NCI-H748 (cell line): ENCODE measurements at regions not wholly inside any gene's neighbourhood (a gene's known extent, or its start where the extent isn't known, plus 50 kb on each side); places are given as distances from the start of the nearest gene placed in this dataset.
A peak's percentile ranks its signal among the peaks of the same experiment; 100 is the strongest.
"Not testable (repeated sequence)": the region's sequence is repeated elsewhere in the genome, so short reads cannot be mapped to it uniquely, and the experiment has no call there.

ENCODE experiments used
- DNase-seq: peaks from one replicate; lab custom pipeline; 2025; ENCODE audit not compliant: unreplicated experiment; lab: John Stamatoyannopoulos, UW

- DNase-seq, result no peak
These were observed 1610.1 kb upstream of the ACO1 start for GRCh38 chr9:30774326-30774725.

GRCh38 chr9:30775236-30775635, 1609.2 kb upstream of the ACO1 start:
- no peak for DNase-seq

GRCh38 chr9:30796764-30797163, 1587.7 kb upstream of the ACO1 start:
- DNase-seq, result peak; percentile 79

DNA sequence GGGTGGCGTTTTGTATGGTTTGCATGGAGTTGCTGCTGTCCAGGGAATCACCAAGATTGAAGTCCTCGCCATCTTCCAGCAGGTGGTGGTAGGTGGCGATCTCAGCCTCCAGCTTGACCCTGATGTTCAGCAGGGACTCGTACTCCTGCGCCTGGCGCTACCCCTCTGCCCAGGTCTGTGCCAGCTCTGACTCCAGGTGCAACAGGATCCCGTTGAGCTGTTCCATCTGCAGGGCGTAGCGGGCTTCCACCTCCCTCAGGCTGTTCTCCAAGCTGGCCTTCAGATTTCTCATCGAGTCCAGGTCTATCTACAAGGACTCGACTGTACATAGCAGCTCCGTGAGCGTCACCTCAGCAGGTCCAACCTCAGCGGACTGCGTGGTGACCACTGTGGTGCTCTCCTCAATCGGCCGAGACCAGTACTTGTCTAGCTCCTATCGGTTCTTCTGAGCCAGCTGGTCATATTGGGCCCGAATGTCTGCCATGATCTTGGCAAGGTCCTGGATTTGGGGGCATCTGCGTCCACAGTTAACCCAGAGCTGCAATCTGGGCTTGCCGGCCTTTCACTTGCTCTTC, 1584.8 kb upstream of the ACO1 start:
- DNase-seq, result no peak

- no peak for DNase-seq
These were observed 1584.0 kb upstream of the ACO1 start for GRCh38 chr9:30800421-30800820.

- DNase-seq, result no peak
These were observed 1571.6 kb upstream of the ACO1 start for GRCh38 chr9:30812821-30813220.

- no peak for DNase-seq
These were observed 1568.9 kb upstream of the ACO1 start for GRCh38 chr9:30815585-30815984.

DNA sequence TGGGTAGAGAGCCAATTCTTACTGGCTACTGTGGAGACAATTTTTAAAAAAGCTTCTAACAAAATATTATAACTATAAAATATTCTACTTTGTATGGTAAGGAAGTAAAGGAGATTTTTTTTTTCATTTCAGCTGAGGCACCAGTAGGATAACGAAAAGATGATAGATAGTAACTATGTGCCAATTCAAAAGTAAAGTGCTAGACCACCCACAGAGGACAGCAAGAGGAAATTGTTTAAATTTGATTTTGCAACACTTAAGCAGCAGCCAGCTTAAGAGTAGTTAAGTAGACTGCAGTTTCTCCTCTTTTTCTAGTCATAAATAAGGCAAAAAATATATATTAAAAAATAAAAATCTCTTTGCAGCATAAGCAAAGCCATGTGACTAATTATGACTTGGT, 1539.3 kb upstream of the ACO1 start:
- no peak for DNase-seq

GRCh38 chr9:30846651-30847050, 1537.8 kb upstream of the ACO1 start:
- no peak for DNase-seq

GRCh38 chr9:30851600-30851999, 1532.8 kb upstream of the ACO1 start:
- no peak for DNase-seq

DNA sequence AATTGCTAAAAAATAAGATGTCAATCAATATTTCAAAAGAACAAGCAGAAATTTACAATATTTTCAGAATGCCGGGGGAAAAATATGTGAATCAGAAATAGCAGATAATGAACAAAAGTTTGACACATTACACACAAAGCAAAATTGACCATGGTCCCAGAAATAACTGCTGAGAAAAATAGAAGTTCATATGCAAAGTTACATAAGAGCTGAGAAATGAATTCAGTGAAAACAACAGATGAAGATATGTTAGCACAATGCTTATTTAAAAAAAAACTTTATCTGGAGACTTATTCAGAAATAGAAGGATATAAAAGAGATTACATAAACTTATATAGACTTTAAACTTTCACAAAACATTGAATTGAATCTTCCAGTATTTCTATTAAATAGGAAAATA, 1483.7 kb upstream of the ACO1 start:
- DNase-seq, result no peak

DNA sequence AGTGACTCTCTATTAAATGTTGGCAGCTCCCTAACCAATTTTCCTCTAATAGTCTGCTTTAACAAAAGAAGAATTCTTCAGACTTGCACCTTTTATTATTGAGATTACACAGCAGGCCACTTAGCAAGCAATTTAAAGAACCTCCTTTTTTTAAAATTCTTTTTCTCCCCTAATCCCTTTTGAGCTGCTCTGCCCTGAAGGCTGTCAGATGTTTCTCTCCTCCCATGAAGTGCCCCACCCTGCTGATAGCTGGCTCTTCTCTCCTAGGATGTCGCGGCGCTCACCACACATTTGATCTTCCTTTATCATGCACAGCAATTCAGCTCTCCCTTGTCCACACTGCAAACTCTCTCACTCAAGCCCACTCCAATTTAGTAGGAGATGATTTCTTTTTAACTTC, 1471.1 kb upstream of the ACO1 start:
- peak; percentile 20 for DNase-seq

DNA sequence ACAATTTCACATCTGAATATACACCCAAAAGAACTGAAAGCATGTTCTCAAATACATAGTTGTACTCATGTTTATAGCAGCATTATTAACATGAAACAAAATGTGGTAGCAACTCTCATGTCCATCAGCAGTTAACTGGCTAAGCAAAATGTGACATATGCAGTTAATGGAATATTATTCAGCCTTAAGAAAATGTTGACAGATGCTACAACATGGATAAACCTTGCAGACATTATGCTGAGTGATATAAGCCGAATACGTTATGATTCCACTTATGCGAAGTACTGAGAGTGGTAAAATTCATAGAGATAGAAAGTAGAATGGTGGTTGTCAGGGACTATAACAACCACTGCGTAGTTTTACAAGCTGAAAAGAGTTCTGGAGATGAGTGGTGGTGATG, 1469.0 kb upstream of the ACO1 start:
- no peak for DNase-seq

GRCh38 chr9:30925126-30925525, 1459.3 kb upstream of the ACO1 start:
- DNase-seq, result no peak

GRCh38 chr9:30925635-30926034, 1458.8 kb upstream of the ACO1 start:
- DNase-seq, result no peak

- no peak for DNase-seq
These were observed 1456.4 kb upstream of the ACO1 start for GRCh38 chr9:30928045-30928444.

- DNase-seq, result no peak
These were observed 1452.2 kb upstream of the ACO1 start for GRCh38 chr9:30932226-30932625.

DNA sequence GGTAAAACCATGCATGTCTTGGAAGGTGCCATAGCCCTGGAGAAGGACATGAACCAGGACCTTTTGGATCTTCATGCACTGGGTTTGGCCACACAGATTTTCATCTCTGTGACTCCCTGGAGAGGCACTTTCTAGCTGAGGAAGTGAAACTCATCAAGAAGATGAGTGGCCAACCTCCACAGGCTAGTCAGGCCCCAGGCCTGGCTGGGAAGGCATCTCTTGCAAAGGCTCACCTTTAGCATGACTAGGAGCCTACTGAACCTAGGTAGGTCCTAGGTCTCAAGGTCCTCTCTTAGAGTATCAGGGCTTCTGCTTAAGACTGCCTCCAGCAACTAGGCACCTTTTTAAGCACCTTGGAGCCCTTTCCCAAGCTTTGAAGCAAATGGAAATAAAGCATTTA, 1448.7 kb upstream of the ACO1 start:
- no peak for DNase-seq

DNA sequence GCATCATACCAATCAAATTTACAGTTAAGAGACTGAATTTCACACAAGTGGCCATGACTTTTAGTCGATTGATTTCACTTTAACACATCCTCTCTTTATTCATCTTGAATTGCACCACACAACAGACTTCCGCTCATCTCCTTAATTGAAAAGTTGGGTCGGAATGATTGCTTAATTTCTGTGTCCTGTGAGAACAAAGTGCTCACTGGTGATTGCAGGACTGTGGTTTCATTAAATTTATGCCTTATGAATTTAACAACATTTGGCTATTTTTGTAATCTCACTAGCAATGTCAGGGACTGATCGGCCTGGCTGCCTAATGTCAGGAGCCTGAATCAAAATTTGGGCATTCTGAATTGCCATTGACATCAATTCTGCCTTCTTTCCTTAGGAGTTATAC, 1447.3 kb upstream of the ACO1 start:
- no peak for DNase-seq

- DNase-seq, result not testable (repeated sequence)
These were observed 1441.6 kb upstream of the ACO1 start for GRCh38 chr9:30942852-30943251.

DNA sequence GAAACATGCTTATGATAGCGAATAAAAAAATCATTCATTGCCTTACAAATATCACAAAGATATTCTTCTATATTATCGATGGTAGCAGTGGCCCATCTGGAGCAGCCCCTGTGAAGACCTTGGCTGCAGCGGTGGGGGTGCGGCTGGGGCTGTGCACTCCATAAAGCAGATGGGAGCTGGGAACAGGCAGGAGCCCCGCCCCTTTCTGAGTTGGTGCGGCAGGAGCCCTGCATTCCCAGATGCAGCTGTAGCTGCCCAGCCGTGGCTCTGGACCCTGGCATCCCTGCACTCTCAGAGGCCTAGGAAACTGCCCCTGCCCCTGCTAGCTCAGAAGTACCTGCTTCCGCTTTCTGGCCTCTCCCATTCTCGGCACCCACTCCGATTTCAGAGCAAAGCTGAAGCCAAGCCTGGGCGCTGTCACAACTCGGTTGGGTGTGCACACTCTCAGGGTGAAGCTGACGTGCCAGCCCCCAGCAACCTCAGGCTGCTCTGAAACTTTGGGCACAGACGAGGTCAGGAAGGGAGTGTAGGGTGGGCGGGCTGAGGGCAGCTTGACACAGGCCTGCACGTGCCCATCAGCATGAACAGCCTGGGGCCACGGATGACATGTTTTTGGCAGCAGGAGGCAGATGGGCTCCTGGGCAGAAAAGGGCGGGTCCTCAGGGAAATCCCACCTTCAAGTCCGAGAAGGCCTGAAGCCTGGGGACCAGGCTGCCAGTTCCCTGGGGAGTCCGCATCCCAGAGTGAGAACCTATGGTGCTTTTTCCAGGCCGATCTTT, 1440.8 kb upstream of the ACO1 start:
- DNase-seq, result no peak

- no peak for DNase-seq
These were observed 1440.2 kb upstream of the ACO1 start for GRCh38 chr9:30944225-30944569.

DNA sequence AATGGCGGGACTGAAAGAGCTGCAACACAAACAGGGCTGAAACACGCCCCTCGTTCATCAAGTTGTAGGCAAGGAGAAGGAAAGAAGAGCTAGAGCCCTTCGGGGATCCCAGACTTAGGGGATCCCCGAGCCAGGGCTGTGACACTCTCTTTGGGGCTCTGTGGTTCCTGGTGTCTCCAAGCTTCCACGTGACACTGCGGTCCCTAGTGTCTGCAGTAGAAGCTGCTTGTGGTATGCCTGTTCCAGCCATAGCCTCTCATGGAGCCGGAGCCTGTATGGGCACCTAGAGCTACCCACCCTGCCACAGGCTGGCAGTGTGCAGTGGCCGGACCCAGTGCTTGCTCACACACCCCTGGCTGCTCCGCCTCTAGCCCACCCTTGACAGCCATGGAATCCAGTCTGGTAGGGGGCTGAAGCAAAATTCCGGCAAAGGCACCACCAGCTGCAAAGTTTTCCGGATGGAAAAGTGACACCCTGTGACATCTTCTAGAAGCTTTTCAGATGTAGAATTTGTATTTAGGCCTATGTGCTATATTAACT, 1439.6 kb upstream of the ACO1 start:
- no peak for DNase-seq
